ENCODE measurements at regions not wholly inside any gene's neighbourhood (a gene's known extent, or its start where the extent isn't known, plus 50 kb on each side); places are given as distances from the start of the nearest gene placed in this dataset.

DNA sequence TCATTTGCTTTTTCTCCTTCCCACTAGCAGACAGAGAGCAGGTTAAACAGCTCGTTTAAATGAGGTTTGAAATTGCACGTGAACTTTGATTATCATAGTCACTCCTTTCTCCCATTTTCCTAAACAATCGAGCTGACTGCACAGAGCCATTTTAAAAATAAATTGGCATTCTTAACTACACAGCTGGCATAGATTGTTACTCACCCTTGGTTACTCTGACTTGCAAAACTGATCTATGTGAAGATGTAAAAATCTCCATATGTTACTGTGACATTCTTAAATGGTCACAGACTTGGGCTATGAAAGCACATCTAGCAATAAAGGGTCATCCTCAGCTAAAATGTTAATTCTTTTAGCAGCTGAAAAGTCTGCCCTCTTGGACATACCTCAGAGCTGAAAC is 368.5 kb downstream of the DTWD2 start:
- no peak for TF ChIP-seq POLR2AphosphoS5 (IDR thresholded peaks at IDR 0.05; ENCODE audit: low read depth, low read length)
- no peak for TF ChIP-seq TAF1 (IDR thresholded peaks at IDR 0.05; ENCODE audit: low read depth, low read length)
- TF ChIP-seq SPI1 (IDR thresholded peaks at IDR 0.05; ENCODE audit: low read depth, low read length): no peak
- TF ChIP-seq POLR2A (IDR thresholded peaks at IDR 0.05; ENCODE audit: low read depth, low read length): no peak
- no peak for TF ChIP-seq PAX5 (IDR thresholded peaks at IDR 0.05; ENCODE audit: insufficient read depth, low read length, severe bottlenecking)
- TF ChIP-seq POU2F2 (IDR thresholded peaks at IDR 0.05; ENCODE audit: low read depth, low read length): no peak
